Cardiac muscle cell (in vitro differentiated cells and primary cell): ENCODE measurements at regions not wholly inside any gene's neighbourhood (a gene's known extent, or its start where the extent isn't known, plus 50 kb on each side); places are given as distances from the start of the nearest gene placed in this dataset.

Source experiments
- DNase-seq, 2 donors: peaks; one replicate each; pipeline versions ENCODE4 v3.0.0 to v3.0.0-alpha.2; 2010 to 2017; ENCODE audit warnings: low read depth in 1 of 2, low spot score in 1 of 2
- H3K27ac ChIP-seq: fragments of 200-600 bp; sonication (generic); 2 replicates; pipeline ENCODE4 v1.5.1; 2016
- H3K27me3 ChIP-seq: fragments of 200-600 bp; sonication (generic); 2 replicates; pipeline ENCODE4 v1.6.0; 2016; ENCODE audit warnings: control low read depth
- H3K36me3 ChIP-seq: fragments of 200-600 bp; sonication (generic); 2 replicates; pipeline ENCODE4 v1.5.1; 2016; ENCODE audit warnings: control low read depth
- H3K4me1 ChIP-seq: fragments of 200-600 bp; sonication (generic); 2 replicates; pipeline ENCODE4 v1.8.1; 2017; ENCODE audit warnings: low read depth, mild to moderate bottlenecking, mixed run types
- H3K4me3 ChIP-seq: fragments of 200-600 bp; sonication (generic); 2 replicates; pipeline ENCODE4 v1.5.1; 2016; ENCODE audit warnings: mild to moderate bottlenecking
- H3K9me3 ChIP-seq: fragments of 200-600 bp; sonication (generic); 2 replicates; pipeline ENCODE4 v1.5.1; 2017; ENCODE audit warnings: low read depth, mild to moderate bottlenecking, control low read depth
- TF ChIP-seq, protein P1 (sequence below): IDR thresholded peaks from 2 replicates; pipeline ENCODE4 v1.5.1; 2012; ENCODE audit warnings: low read depth, mild to moderate bottlenecking, low read length

DNA sequence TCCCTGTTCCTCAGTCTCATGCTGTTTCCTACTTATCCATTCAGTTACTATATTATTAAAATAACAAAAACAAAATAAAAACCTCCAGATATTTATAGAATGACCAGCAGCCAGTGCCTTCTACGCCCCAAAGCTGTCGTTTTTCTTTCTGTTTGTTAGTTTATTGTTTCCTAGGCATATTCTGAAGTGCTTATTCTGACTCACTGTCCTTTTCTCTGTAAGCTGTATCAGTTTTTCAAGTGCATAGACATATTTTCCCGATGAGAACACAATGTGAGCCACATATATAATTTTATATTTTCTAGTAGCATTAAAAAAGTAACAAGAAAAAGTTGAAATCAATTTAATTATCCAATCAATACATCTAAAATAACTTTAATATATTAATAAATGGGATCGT lies 2158.6 kb upstream of the TENM3 start:
- no peaks in the 10 kb centered on the region for H3K27me3 ChIP-seq
- H3K36me3 ChIP-seq = no peaks in the 10 kb centered on the region
- no peak for DNase-seq
- H3K27ac ChIP-seq = no peak overlapping the region
- H3K4me3 ChIP-seq = no peak overlapping the region
- no peaks in the 10 kb centered on the region for H3K9me3 ChIP-seq
- H3K4me1 ChIP-seq = no peaks in the 10 kb centered on the region
- TF ChIP-seq, protein P1, sequence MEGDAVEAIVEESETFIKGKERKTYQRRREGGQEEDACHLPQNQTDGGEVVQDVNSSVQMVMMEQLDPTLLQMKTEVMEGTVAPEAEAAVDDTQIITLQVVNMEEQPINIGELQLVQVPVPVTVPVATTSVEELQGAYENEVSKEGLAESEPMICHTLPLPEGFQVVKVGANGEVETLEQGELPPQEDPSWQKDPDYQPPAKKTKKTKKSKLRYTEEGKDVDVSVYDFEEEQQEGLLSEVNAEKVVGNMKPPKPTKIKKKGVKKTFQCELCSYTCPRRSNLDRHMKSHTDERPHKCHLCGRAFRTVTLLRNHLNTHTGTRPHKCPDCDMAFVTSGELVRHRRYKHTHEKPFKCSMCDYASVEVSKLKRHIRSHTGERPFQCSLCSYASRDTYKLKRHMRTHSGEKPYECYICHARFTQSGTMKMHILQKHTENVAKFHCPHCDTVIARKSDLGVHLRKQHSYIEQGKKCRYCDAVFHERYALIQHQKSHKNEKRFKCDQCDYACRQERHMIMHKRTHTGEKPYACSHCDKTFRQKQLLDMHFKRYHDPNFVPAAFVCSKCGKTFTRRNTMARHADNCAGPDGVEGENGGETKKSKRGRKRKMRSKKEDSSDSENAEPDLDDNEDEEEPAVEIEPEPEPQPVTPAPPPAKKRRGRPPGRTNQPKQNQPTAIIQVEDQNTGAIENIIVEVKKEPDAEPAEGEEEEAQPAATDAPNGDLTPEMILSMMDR = no peak

DNA sequence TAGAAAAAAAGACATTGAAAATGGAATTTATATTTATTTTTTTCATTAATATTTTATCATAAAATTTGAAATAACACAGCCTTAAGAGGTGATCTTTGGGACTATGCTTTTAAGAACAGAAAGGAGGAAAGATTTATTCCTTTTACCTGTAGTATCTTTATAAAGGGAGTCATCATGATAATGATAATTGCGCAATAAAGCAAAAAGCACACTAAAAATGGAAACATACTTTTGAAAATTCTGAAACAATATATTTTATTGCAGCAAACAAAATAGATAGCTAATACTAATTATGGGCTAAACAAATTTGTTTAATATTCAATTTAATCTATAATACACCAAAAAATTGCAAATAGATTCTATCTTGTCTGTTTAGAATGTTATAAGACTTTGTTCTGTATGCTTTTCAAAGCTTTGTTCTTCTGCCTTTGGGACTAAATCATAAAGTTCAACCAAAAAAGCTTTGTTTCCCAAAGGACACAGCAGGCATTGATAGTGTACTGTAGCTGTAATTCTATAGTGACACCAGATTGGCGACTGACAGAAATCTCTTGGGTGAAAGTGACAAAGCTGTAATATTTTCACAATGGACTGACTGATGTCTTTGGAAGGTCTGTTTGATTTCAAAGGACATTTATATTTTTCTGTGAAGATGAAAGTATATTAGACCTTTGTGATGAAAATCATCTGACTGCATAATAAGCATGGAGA lies 2156.6 kb upstream of the TENM3 start:
- DNase-seq = no peak
- TF ChIP-seq, protein P1 = no peak
- Histone ChIP-seq H3K36me3 (no peaks in the 10 kb centered on the region), H3K27ac (no peak overlapping the region), H3K4me3 (no peak overlapping the region), H3K9me3 (no peaks in the 10 kb centered on the region), H3K4me1 (no peaks in the 10 kb centered on the region), H3K27me3 (no peaks in the 10 kb centered on the region)

DNA sequence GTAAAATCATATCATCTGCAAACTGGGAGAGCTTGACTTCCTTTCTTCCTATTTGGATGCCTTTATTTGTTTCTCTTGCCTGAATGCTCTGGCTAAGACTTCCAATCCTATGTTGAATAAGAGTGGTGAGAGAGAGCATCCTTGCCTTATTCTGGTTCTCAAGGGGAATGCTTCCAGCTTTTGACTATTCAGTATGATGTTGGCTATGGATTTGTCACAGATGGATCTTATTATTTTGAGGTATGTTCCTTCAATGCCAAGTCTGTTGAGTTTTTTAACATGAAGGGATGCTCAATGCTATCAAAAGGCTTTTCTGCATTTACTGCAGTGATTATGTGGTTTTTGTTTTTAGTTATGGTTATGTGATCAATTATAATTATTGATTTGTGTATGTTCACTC lies 2144.6 kb upstream of the TENM3 start:
- Histone ChIP-seq H3K27me3 (no peaks in the 10 kb centered on the region), H3K36me3 (no peaks in the 10 kb centered on the region), H3K9me3 (no peaks in the 10 kb centered on the region), H3K27ac (no peak overlapping the region), H3K4me1 (no peaks in the 10 kb centered on the region), H3K4me3 (no peak overlapping the region)
- TF ChIP-seq, protein P1 = no peak
- no peak for DNase-seq

DNA sequence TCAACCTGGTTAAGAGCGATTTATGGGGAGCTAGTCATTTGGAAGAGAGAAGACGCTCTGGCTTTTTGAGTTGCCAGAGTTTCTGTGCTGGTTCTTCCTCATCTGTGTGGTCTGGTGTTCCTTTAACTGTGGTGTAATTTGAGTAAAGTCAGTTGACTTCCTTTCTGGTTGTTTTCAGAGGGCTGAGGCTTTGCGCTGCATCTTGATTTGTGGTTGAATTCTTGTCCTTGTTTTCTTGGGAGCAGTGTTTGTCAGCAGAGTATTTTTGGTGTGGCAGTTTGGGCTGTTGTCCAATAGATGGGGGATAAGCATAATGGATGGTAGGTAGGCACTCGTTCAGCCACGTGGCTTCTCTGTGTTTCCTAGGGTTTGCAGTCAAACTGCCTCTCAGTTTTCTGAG lies 2143.2 kb upstream of the TENM3 start:
- H3K4me3 ChIP-seq = no peak overlapping the region

DNA sequence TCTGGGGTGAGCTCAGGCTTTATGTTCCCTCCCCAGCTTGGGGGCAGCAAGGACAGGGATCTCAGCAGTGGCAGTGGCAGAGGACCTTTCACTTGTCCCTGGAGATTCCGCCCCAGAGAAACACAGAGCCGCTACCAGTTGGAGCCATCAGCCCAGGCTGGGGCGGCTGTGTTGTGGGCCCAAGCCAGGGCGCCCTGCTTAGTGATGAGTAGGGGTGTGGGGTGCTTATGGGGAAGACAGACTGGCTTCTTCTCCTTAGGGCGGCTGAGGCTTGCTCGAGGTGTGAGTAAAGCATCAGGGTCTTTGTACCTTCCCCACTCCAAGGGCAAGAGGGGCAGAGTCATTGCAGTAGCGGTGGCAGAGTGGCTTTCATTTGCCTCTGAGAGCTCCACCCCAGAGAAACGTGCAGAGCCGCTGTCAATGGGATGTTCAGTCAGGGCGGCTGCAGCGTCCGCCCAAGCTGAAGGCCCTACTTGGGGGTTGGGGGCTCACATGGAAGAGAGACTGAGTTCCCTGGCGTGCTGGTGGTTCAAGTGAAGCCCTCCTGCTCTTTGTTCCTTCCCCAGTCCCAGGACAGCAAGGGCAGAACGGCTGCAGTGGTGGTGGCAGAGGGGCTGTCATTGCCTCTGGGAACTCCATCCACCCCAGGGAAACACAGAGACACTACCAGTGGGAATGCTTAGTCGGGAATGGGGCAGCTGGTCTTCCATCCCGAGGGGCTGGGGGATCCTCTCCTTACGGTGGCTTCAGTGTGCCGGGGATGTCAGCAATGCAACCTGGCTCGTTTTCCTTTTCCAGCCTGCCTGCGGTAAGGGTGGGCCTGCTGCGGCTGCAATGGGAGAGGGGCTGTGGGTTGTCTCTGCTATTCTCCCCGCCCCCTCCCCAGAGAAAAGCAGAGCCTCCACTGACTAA lies 2142.5 kb upstream of the TENM3 start:
- no peak for DNase-seq

More for the DNA sequence above, 2143.2 kb upstream of the TENM3 start:
- TF ChIP-seq, protein P1 = no peak
- Histone ChIP-seq H3K27ac (no peak overlapping the region), H3K27me3 (no peaks in the 10 kb centered on the region), H3K4me1 (no peaks in the 10 kb centered on the region), H3K9me3 (no peaks in the 10 kb centered on the region), H3K36me3 (no peaks in the 10 kb centered on the region)
- no peak for DNase-seq

More for the DNA sequence above, 2142.5 kb upstream of the TENM3 start:
- Histone ChIP-seq H3K4me1 (no peaks in the 10 kb centered on the region), H3K4me3 (no peak overlapping the region), H3K36me3 (no peaks in the 10 kb centered on the region), H3K9me3 (no peaks in the 10 kb centered on the region), H3K27ac (no peak overlapping the region), H3K27me3 (no peaks in the 10 kb centered on the region)
- TF ChIP-seq, protein P1 = no peak
